HL-60 (cell line): ENCODE measurements at regions not wholly inside any gene's neighbourhood (a gene's known extent, or its start where the extent isn't known, plus 50 kb on each side); places are given as distances from the start of the nearest gene placed in this dataset.

Source experiments
- DNase-seq, 2 experiments: peaks; one replicate each; pipeline ENCODE4 v3.0.0-alpha.2; 2010 to 2020; ENCODE audit warnings: low read depth in 1 of 2, low spot score in 1 of 2
- H3K27ac ChIP-seq: fragments of 250-450 bp; sonication (Bioruptor Pico); replicated peaks from 2 replicates; pipeline ENCODE4 v1.5.1; 2020; ENCODE audit warnings: mild to moderate bottlenecking, moderate library complexity
- H3K27me3 ChIP-seq: fragments of 250-450 bp; sonication (Bioruptor Pico); 2 replicates; pipeline ENCODE4 v1.5.1; 2021; ENCODE audit warnings: mild to moderate bottlenecking, moderate library complexity; ENCODE audit not compliant: insufficient read depth, poor library complexity, severe bottlenecking
- H3K4me3 ChIP-seq: replicated peaks from 2 replicates; pipeline ENCODE4 v1.5.1; 2011; ENCODE audit warnings: mild to moderate bottlenecking, control low read depth, low read length; ENCODE audit not compliant: insufficient read depth
- CTCF ChIP-seq: IDR thresholded peaks from one replicate; pipeline ENCODE4 v1.5.1; 2011; ENCODE audit warnings: low read length, control low read depth, inconsistent platforms; ENCODE audit not compliant: insufficient read depth
- GABPA ChIP-seq: IDR thresholded peaks from 2 replicates; pipeline ENCODE4 v1.6.1; 2012; ENCODE audit warnings: low read depth
- POLR2AphosphoS5 ChIP-seq: IDR thresholded peaks from 2 replicates; pipeline ENCODE4 v1.6.1; 2012; ENCODE audit warnings: low read depth
- REST ChIP-seq: IDR thresholded peaks from 2 replicates; pipeline ENCODE4 v1.6.1; 2012; ENCODE audit warnings: low read depth; ENCODE audit not compliant: insufficient replicate concordance
- SPI1 ChIP-seq: IDR thresholded peaks from 2 replicates; pipeline ENCODE4 v1.6.1; 2012; ENCODE audit warnings: low read depth, mild to moderate bottlenecking, borderline replicate concordance

GRCh38 chr21:34019402-34019801, 54.0 kb upstream of the MRPS6 start:
- TF ChIP-seq CTCF (no peak), GABPA (no peak), REST (no peak), POLR2AphosphoS5 (no peak), SPI1 (no peak)
- peak overlapping the region; percentile 68 for H3K27ac ChIP-seq
- DNase-seq = no peak
- H3K27me3 ChIP-seq = no peaks in the 10 kb centered on the region
- H3K4me3 ChIP-seq = no peak overlapping the region

- Histone ChIP-seq H3K4me3 (no peak overlapping the region), H3K27ac (peak overlapping the region; percentile 68; the same call in 1 of the 2 replicates), H3K27me3 (no peaks in the 10 kb centered on the region)
- TF ChIP-seq SPI1 = no peak
- no peak for TF ChIP-seq GABPA
- DNase-seq = no peak
Observed at GRCh38 chr21:34018910-34019309, 54.5 kb upstream of the MRPS6 start.

GRCh38 chr21:34018185-34018584, 55.2 kb upstream of the MRPS6 start:
- DNase-seq = no peak
- TF ChIP-seq POLR2AphosphoS5 (no peak), GABPA (no peak), CTCF (no peak), REST (no peak), SPI1 (no peak)
- H3K27me3 ChIP-seq = no peaks in the 10 kb centered on the region
- H3K4me3 ChIP-seq = no peak overlapping the region
- no peak overlapping the region for H3K27ac ChIP-seq

GRCh38 chr21:34017039-34017961, 56.1 kb upstream of the MRPS6 start:
- H3K4me3 ChIP-seq = no peak overlapping the region
- TF ChIP-seq REST (no peak), GABPA (no peak), POLR2AphosphoS5 (no peak), CTCF (no peak), SPI1 (no peak)
- no peak for DNase-seq
- no peaks in the 10 kb centered on the region for H3K27me3 ChIP-seq
- H3K27ac ChIP-seq = no peak overlapping the region
